Natural killer cell (primary cell): ENCODE measurements at regions not wholly inside any gene's neighbourhood (a gene's known extent, or its start where the extent isn't known, plus 50 kb on each side); places are given as distances from the start of the nearest gene placed in this dataset.

Experiments used
- ATAC-seq, 3 donors: fragments of 150-1000 bp in 2 of 3; fragments of 200-7000 bp in 1 of 3; cut with Tn5 transposase; 1 replicate in 1 of 3; 2 replicates in 2 of 3; pipeline ENCODE4 v1.10.0; 2021; ENCODE audit warnings: mild to moderate bottlenecking in 2 of 3, moderate library complexity in 2 of 3
- DNase-seq, 2 donors: peaks; one replicate each; pipeline versions ENCODE4 v3.0.0 to v3.0.0-alpha.2; 2013 to 2021; ENCODE audit warnings: mixed read lengths in 1 of 2
- H3K27ac ChIP-seq: one replicate; pipeline ENCODE4 v1.5.1; 2013; ENCODE audit warnings: mild to moderate bottlenecking, low read length
- H3K27me3 ChIP-seq: one replicate; pipeline ENCODE4 v1.6.1; 2013; ENCODE audit warnings: low read length; ENCODE audit not compliant: control insufficient read depth, insufficient read depth
- H3K36me3 ChIP-seq: one replicate; pipeline ENCODE4 v1.6.1; 2013; ENCODE audit warnings: low read length; ENCODE audit not compliant: control insufficient read depth, insufficient read depth
- H3K4me1 ChIP-seq: one replicate; pipeline ENCODE4 v1.6.1; 2013; ENCODE audit warnings: low read length; ENCODE audit not compliant: control insufficient read depth, insufficient read depth
- H3K4me3 ChIP-seq: one replicate; pipeline ENCODE4 v1.5.1; 2013; ENCODE audit warnings: low read length
- H3K9me3 ChIP-seq: one replicate; pipeline ENCODE4 v1.6.1; 2013; ENCODE audit warnings: low read length; ENCODE audit not compliant: control insufficient read depth, insufficient read depth
- H3K27ac Mint-ChIP-seq, 2 donors: one replicate each; pipeline ENCODE4 v1.8.0; 2022; ENCODE audit warnings: mild to moderate bottlenecking in 2 of 2, mixed read lengths in 2 of 2, moderate library complexity in 1 of 2
- H3K27me3 Mint-ChIP-seq, 2 donors: one replicate each; pipeline ENCODE4 v1.8.0; 2022; ENCODE audit warnings: low read depth in 2 of 2, mixed read lengths in 2 of 2
- H3K36me3 Mint-ChIP-seq: one replicate; pipeline ENCODE4 v1.8.0; 2022; ENCODE audit warnings: mixed read lengths
- H3K4me1 Mint-ChIP-seq, 2 donors: one replicate each; pipeline ENCODE4 v1.8.0; 2022; ENCODE audit warnings: mixed read lengths in 2 of 2
- H3K4me3 Mint-ChIP-seq: one replicate; pipeline ENCODE4 v1.8.0; 2022; ENCODE audit warnings: mild to moderate bottlenecking, moderate library complexity, mixed read lengths
- H3K9me3 Mint-ChIP-seq, 2 donors: one replicate each; pipeline ENCODE4 v1.8.0; 2022; ENCODE audit warnings: mixed read lengths in 2 of 2
- CTCF ChIP-seq: fragments of 200-600 bp; IDR thresholded peaks from one replicate; pipeline ENCODE4 v1.8.0; 2022; ENCODE audit warnings: antibody characterized with exemption
- WGBS: methylation state at CpG from one replicate; pipeline ENCODE4 v1.1.7; 2013; ENCODE audit warnings: missing lambda C conversion rate; ENCODE audit not compliant: insufficient coverage; 5-methylcytosine and 5-hydroxymethylcytosine counted together
- intact Hi-C: fragments of 100-400 bp; cut with micrococcal nuclease; formaldehyde crosslinking; loops from one replicate; pipeline ENCODE4 v1.14.2; 2022

- H3K36me3 ChIP-seq: no peaks in the 10 kb centered on the region
- no peaks in the 10 kb centered on the region for H3K4me1 ChIP-seq
- Mint-ChIP-seq H3K4me3 (no peak overlapping the region), H3K27me3 (peaks cover 0 to 5% of the 10 kb centered on the region in 2 donors), H3K36me3 (no peaks in the 10 kb centered on the region), H3K27ac (no peak overlapping the region), H3K9me3 (no peaks in the 10 kb centered on the region), H3K4me1 (no peaks in the 10 kb centered on the region)
- TF ChIP-seq CTCF: no peak
- no peak overlapping the region for H3K4me3 ChIP-seq
- 100% methylated on average over 2 of the region's 2 CpGs for WGBS
- DNase-seq (no peak), ATAC-seq (no peak)
- H3K27me3 ChIP-seq: no peaks in the 10 kb centered on the region
- intact Hi-C loops: loop anchor here (10.0 kb wide), 1 partner anchor 1518 kb away; no protein-coding TSS in a partner anchor
- H3K9me3 ChIP-seq: no peaks in the 10 kb centered on the region
- no peak overlapping the region for H3K27ac ChIP-seq
These were observed 380.6 kb downstream of the TLE4 start for GRCh38 chr9:79952401-79952800.

GRCh38 chr9:79946712-79947111 lies 374.9 kb downstream of the TLE4 start:
- Histone ChIP-seq H3K27ac (no peak overlapping the region), H3K4me3 (no peak overlapping the region), H3K27me3 (no peaks in the 10 kb centered on the region), H3K9me3 (no peaks in the 10 kb centered on the region), H3K4me1 (no peaks in the 10 kb centered on the region), H3K36me3 (no peaks in the 10 kb centered on the region)
- Mint-ChIP-seq H3K27me3 (no peaks in the 10 kb centered on the region), H3K4me3 (no peak overlapping the region), H3K36me3 (no peaks in the 10 kb centered on the region), H3K9me3 (no peaks in the 10 kb centered on the region), H3K4me1 (no peaks in the 10 kb centered on the region), H3K27ac (no peak overlapping the region)
- WGBS: 100% methylated on average over 2 of the region's 2 CpGs
- TF ChIP-seq CTCF: no peak
- no peak for DNase-seq
- no peak for ATAC-seq
- intact Hi-C loops: loop anchor here (5.0 kb wide), 1 partner anchor 1124 kb away; no protein-coding TSS in a partner anchor

- TF ChIP-seq CTCF: no peak
- intact Hi-C loops: loop anchor here (5.0 kb wide), 1 partner anchor 1123 kb away; no protein-coding TSS in a partner anchor
These were observed 373.7 kb downstream of the TLE4 start for GRCh38 chr9:79945495-79945894.

GRCh38 chr9:79945016-79945415 lies 373.3 kb downstream of the TLE4 start:
- Histone ChIP-seq H3K36me3 (no peaks in the 10 kb centered on the region), H3K9me3 (no peaks in the 10 kb centered on the region), H3K27me3 (no peaks in the 10 kb centered on the region), H3K4me3 (no peak overlapping the region), H3K27ac (no peak overlapping the region), H3K4me1 (no peaks in the 10 kb centered on the region)
- Mint-ChIP-seq H3K9me3 (no peaks in the 10 kb centered on the region), H3K4me3 (no peak overlapping the region), H3K4me1 (no peaks in the 10 kb centered on the region), H3K36me3 (no peaks in the 10 kb centered on the region), H3K27me3 (no peaks in the 10 kb centered on the region), H3K27ac (no peak overlapping the region)
- TF ChIP-seq CTCF: peak; percentile 22
- DNase-seq (peak in 1 of 2 donors; percentile 38), ATAC-seq (peak; percentile 37 to 69 (median 50))
- WGBS: 86% methylated on average over 1 of the region's 1 CpG
- intact Hi-C loops: loop anchor here (5.0 kb wide), 1 partner anchor 1123 kb away; no protein-coding TSS in a partner anchor

More at GRCh38 chr9:79945495-79945894, 373.7 kb downstream of the TLE4 start:
- Mint-ChIP-seq H3K4me1 (no peaks in the 10 kb centered on the region), H3K4me3 (no peak overlapping the region), H3K36me3 (no peaks in the 10 kb centered on the region), H3K27me3 (no peaks in the 10 kb centered on the region), H3K27ac (no peak overlapping the region), H3K9me3 (no peaks in the 10 kb centered on the region)
- no peaks in the 10 kb centered on the region for H3K27me3 ChIP-seq
- no peak overlapping the region for H3K27ac ChIP-seq
- no peaks in the 10 kb centered on the region for H3K36me3 ChIP-seq
- H3K4me1 ChIP-seq: no peaks in the 10 kb centered on the region
- no peak overlapping the region for H3K4me3 ChIP-seq
- DNase-seq: no peak
- ATAC-seq: no peak
- H3K9me3 ChIP-seq: no peaks in the 10 kb centered on the region
